ENCODE measurements at regions not wholly inside any gene's neighbourhood (a gene's known extent, or its start where the extent isn't known, plus 50 kb on each side); places are given as distances from the start of the nearest gene placed in this dataset.
A peak's percentile ranks its signal among the peaks of the same experiment; 100 is the strongest.

DNA sequence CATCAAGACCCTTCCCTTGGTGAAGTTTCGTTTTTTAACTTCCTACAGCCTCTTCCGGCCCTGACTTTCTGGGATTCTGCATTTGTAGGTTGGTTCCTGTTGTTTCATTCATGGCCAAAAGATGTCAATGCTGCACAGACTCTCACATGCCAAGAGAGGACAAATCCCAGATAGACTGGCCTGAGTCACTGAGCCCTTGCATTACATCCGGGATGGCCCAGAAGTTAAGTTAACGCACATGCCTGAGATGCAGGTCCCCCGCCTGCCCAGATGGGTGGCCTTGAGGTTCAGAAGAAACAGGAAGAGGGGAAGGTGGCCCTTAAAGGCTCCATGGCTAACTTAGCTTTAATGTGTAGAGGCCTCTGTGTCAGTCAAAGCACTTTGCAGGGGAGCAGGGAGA lies 51.6 kb upstream of the SRGAP3 start:
- no peak for DNase-seq (ENCODE audit: low read depth)
- in situ Hi-C loops (cut with HindIII; ENCODE audit: low pct_unique_long_range_greater_than_20kb, low sequenced_read_pairs): no loop called here

- in situ Hi-C loops (cut with HindIII; ENCODE audit: low pct_unique_long_range_greater_than_20kb, low sequenced_read_pairs): no loop called here
- DNase-seq (ENCODE audit: low read depth): no peak
Observed at GRCh38 chr3:9301798-9302197, 52.4 kb upstream of the SRGAP3 start.

DNA sequence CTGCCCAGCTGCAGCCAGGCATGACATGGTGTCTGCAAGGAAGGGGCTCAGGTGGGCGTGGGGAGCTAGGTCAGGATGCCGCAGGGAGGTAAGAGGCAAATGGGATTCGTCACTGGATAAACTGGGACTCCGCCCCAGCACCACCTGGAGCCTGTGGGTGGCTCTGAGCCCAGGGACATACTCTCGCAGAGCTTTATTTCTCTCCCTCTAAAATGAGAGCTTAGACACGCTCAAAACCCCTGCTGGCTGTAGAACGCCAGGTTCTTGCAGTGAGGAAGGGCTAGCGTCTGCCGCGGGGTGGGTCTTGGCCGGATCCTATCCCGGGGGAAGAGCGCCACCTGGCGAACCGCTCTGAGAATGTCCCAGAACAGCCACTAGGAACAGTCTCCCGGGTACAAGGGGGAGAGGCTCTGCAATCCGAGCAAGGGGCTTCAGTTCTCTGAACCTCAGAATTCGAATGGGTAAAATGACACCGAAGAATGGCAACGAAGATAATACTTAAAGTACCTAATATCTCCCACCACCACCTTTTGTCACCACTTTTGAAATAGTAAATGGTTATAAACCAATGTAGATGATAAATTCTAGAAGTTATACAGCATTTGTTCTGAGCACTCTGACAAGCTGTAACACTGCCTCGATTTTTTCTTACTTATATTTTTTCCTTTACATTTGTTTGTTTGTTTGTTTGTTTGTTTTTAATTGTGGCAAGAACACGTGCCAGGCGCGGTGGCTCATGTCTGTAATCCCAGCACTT lies 53.2 kb upstream of the SRGAP3 start:
- DNase-seq (ENCODE audit: low read depth): peak; percentile 76
- in situ Hi-C loops (cut with HindIII; ENCODE audit: low pct_unique_long_range_greater_than_20kb, low sequenced_read_pairs): no loop called here

- DNase-seq (ENCODE audit: low read depth): no peak
- in situ Hi-C loops (cut with HindIII; ENCODE audit: low pct_unique_long_range_greater_than_20kb, low sequenced_read_pairs): no loop called here
Observed at GRCh38 chr3:9308298-9308990, 54.4 kb upstream of the THUMPD3 start.

DNA sequence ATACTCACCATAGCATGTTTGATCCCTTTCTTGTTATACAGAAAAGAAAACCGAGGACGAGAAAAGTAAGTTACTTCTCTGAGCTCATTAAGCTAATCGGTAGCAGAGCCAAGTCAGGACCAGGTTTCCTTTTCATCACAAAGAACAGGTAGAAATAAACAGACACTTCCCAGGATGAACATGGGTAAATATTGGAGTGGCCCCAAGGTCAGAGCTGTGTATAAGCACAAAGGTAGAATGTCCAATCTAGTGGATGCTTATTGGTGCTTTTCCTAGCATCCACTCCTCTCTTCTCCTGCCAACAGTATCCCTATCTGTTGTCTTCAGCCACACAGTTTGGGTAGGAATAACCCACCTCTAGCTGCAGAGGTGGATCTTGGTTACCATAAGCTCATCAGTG lies 52.8 kb upstream of the THUMPD3 start:
- in situ Hi-C loops (cut with HindIII; ENCODE audit: low pct_unique_long_range_greater_than_20kb, low sequenced_read_pairs): no loop called here
- no peak for DNase-seq (ENCODE audit: low read depth)

- no peak for DNase-seq (ENCODE audit: low read depth)
- in situ Hi-C loops (cut with HindIII; ENCODE audit: low pct_unique_long_range_greater_than_20kb, low sequenced_read_pairs): no loop called here
Observed at GRCh38 chr3:9311228-9311627, 51.6 kb upstream of the THUMPD3 start.

Data from Caki2 (cell line).